NT2/D1 (cell line): ENCODE measurements at regions not wholly inside any gene's neighbourhood (a gene's known extent, or its start where the extent isn't known, plus 50 kb on each side); places are given as distances from the start of the nearest gene placed in this dataset.

Experiments used
- SUZ12 ChIP-seq: IDR thresholded peaks from 2 replicates; pipeline ENCODE4 v1.6.1; 2011; ENCODE audit not compliant: insufficient read length, insufficient read depth; ENCODE audit errors: extremely low read depth
- YY1 ChIP-seq: IDR thresholded peaks from 2 replicates; pipeline ENCODE4 v1.6.1; 2011; ENCODE audit not compliant: insufficient read length, insufficient read depth
- ZNF274 ChIP-seq: IDR thresholded peaks from 2 replicates; pipeline ENCODE4 v1.6.1; 2011; ENCODE audit warnings: mild to moderate bottlenecking, low read depth, low read length

- no peak for TF ChIP-seq YY1
- no peak for TF ChIP-seq ZNF274
- TF ChIP-seq SUZ12 = no peak
Measured at GRCh38 chr6:106862858-106863257, 111.7 kb downstream of the CD24 start.
